GM19025 (cell line): ENCODE measurements at regions not wholly inside any gene's neighbourhood (a gene's known extent, or its start where the extent isn't known, plus 50 kb on each side); places are given as distances from the start of the nearest gene placed in this dataset.

Experiments used
- ATAC-seq: cut with Tn5 transposase; IDR thresholded peaks from one replicate; pipeline ENCODE4 v1.9.1; 2021; ENCODE audit warnings: mild to moderate bottlenecking, low read depth, moderate library complexity; ENCODE audit not compliant: unreplicated experiment

GRCh38 chr7:124515106-124515830 lies 250.3 kb downstream of the GPR37 start:
- no peak for ATAC-seq

DNA sequence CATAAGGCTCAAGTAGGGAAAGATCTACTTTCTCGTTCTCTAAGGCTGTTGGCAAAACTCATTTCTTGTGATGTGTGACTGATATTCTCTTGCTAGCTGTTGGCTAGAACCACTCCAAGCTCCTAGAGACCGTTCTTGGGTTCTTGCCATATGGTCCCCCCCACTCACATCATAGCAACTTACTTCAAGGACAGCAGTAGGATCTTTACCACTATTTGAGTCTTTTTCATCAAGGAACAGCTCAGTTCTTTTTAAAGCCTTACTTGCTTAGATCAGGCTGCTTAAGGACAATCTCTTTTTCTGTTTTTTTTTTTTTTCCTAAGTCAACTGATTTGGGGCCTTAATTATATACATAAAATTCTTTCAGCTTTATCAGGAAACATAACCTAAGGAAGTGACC lies 251.1 kb downstream of the GPR37 start:
- no peak for ATAC-seq

DNA sequence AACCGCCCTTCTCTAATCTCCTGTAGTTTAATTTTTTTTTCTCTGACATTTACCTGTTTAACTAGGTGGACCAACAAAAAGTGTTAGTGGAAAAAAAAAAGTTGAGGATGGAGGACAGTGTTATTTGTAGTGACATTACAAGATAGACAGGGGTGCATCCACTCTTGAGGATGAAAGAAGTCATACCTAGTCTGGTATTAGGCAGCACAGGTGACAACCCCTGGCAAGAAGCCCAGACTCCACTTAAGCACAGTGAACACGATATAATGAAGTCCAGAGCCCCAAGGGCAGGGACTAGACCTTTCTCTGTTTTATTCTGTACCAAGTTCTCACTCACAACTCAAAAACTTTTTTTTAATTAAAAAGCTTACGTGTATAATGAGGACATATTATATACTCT lies 268.4 kb downstream of the GPR37 start:
- ATAC-seq: no peak

- ATAC-seq: no peak
Measured at GRCh38 chr7:124489925-124490324, 275.7 kb downstream of the GPR37 start.

DNA sequence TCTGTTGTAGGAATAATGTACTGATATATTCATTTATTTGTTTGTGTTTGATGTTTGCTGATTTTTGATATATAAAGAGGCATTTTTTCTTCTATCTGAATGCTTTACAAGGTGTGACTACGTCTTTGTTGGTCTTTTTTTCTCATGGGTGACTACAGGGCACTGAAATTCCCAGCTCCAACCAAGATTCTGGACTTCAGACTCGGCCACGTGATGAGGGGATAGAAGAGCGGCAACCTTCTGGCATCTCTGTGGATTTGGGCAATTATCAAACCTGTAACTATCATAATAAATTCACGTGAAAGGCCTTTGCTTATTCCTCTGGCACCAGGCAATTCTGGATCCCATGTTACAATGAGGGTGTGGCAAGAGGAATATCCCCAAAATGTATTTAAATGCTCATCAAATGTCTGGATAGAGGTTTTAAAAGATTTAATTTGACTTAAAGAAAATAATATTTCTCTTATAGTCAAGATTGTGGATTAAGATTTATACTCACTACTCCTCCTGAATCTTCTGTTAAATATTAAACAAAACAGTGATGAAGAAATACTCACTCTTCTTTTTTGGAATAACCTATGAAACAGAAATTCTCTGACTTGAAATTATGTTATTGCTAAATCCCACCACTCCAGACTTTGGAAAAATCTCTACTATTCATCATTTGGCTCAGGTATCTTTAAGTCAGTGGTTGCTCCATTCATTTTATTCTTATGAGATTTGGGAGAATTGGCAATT lies 276.3 kb downstream of the GPR37 start:
- no peak for ATAC-seq

- no peak for ATAC-seq
Measured at GRCh38 chr7:124482229-124482628, 283.4 kb downstream of the GPR37 start.

GRCh38 chr7:124480821-124481290 lies 284.7 kb downstream of the GPR37 start:
- ATAC-seq: no peak

DNA sequence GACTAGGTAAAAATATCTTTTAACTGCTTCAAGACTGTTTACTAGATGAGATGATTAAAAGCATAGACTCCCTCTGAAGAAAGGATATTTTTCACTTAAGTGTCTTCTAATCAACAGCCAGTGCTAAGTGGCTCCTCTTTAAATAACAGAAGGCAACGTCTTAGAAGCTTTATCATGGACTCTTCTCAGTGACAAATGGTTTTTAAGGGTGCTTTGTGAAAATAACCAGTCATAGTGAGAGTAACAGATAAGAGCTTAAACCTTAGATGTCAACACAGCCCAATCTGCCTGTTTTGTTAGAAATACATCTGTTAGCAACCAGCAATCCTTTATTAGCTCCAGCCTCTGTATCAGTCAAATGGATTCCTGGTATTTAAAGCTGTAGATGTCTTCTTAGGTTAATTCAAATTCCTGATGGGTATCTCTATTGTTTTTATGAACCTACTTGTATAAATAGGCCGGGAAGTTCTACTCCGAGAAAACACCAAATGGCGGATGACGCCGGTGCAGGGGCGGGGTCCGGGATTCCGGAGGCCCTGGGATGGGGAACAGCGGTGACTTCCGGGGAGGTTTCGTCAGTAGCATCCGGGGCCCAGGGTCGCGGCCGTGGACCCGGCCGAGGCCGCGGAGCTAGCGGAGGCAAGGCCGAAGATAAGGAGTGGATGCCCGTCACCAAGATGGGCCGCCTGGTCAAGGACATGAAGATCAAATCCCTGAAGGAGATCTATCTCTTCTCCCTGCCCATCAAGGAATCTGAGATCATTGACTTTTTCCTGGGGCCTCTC lies 285.4 kb downstream of the GPR37 start:
- ATAC-seq: no peak

GRCh38 chr7:124462249-124462648 lies 303.3 kb downstream of the GPR37 start:
- ATAC-seq: no peak

DNA sequence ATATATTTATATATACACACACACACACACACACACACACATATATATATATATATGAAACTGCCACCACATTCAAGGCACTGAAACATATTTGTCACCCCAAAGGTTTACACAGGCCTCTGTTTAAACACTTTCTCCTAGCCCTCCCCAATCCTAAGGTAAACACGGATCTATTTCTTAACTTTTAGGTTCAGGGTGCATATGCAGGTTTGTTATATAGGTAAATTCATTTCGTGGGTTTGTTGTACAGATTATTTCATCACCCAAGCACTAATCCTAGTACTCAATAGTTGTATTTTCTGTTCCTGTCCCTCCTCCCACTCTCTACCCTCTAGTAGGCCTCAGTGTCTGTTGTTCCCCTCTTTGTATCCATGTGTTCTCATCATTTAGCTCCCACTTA lies 305.0 kb downstream of the GPR37 start:
- ATAC-seq: no peak

GRCh38 chr7:124460056-124460450 lies 305.5 kb downstream of the GPR37 start:
- no peak for ATAC-seq

DNA sequence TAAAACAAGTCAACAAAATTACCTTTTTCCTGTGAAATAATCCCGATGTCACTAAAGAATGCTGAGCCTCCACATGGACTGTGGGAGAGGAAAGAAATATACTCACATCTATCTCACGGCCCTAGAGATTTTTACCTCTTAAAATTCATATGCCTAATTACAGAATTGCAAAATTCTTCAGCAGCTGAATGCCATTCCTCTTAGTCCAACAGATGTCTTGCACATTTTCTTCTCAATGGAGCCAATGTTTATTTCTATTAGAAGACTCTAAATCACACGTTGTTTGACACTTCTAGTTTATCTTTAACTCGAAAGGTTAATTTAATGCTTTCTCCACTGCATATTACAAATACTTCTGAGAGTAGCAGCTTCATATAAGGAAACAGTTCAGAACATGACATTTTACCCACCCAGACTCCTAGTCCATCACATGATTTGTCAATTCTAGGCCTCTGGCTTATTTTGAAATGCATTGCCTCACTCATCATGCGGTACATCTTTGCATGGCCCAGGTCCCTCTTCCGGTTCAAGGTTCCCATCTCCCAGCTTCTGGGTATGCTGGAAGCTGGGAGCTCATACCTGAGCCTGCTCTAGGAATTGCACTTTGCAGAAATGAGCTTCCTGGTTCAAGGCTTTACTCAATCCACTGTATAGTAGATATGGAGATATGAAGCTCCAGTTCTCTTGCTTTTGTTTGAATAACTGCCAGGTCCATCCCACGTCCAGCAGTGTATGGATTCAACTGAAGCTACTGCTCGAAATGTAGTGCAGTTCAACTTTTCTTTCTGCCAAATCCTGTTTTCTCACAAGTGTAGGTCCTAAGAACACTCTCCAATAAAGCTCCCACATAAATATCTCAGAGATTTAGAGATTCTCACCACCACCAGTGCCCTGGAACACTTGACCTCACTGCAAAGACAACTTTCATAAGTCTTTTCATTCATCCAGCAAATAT lies 306.2 kb downstream of the GPR37 start:
- ATAC-seq: no peak

- ATAC-seq: no peak
Measured at GRCh38 chr7:124457841-124458240, 307.8 kb downstream of the GPR37 start.

DNA sequence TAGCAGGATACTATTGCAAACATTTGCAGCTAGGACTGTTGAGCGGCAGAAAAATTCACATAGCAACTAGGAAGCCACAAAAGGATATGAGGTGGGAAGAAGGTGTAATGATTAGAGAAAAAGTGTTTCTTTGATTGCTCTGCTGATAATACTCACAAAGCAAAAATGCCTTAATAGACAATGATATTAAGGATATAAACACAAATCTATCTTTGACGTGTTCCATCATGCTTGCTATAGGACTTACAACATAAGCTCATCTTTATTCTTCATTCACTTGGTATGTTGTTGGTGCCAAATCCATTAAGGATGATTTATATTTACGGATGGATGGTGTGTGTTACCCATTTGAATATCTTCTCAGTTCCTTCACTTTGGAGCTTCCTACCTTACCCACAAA lies 309.3 kb downstream of the GPR37 start:
- no peak for ATAC-seq

- ATAC-seq: no peak
Measured at GRCh38 chr7:124452186-124452585, 313.4 kb downstream of the GPR37 start.

- ATAC-seq: no peak
Measured at GRCh38 chr7:124449896-124450295, 315.7 kb downstream of the GPR37 start.

DNA sequence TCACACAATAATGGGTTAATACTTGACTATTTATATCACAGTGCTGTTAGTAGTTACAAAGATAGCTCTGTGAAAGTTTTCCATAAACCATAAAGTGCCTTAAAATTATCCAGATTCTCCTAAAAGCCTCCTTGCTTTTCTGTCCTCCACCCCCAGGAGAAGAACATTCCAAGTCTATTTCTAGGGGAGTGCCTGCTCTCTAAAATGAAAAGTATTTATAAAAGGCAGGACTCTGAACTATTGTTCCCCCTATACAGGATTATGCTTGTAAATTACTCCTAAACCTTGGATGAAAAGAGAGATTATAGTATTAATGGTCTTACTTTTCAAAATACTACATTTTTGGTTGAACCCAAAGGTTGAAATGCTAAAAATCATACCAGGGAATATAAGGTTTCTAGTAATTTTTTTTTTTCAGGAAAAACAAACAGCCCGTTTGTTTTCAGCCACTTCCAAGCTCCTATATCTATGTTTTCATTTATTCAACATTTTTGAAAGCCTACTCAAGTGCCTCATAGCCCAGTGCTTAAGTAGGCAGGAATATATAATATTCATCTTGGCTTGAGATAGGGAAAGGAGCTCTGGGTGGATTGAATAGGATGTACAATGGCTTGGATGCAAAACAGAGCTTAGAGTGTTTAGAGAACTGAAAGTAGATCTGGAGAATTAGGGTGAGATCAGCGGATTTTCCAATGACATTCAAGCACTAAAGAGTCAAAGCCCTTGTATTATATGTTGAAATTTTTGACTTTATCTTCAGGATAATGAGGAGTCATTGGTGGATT lies 320.7 kb downstream of the GPR37 start:
- no peak for ATAC-seq

DNA sequence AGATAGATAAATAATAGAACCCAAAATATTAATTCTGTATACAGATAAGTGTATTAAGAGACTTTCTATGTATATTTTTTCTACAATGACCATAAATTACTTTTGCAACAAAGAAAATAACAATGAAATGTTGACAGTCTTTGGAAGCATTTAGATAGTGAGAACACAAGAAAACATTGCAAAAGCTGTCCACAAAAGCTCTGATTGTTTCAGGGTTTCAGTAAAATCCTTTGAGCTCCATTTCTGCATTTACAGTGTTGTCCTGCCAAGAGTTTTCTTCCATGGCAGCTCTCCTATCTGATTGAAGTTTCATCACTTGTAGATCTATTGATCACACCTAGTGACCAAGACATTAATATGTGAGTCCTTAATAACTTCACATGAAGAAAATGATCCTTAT lies 321.8 kb downstream of the GPR37 start:
- no peak for ATAC-seq

- no peak for ATAC-seq
Measured at GRCh38 chr7:124440081-124440480, 325.5 kb downstream of the GPR37 start.
